PC-9 (cell line): ENCODE measurements at regions not wholly inside any gene's neighbourhood (a gene's known extent, or its start where the extent isn't known, plus 50 kb on each side); places are given as distances from the start of the nearest gene placed in this dataset.

ENCODE experiments used
- BruUV-seq: library from RNA; stranded (reverse); fragments of 400-500 nt; replicated peaks from 2 replicates; lab custom pipeline; 2021; lab: Mats Ljungman, UMichigan
- CTCF ChIA-PET: fragments of 300-600 bp; sonication (Branson Sonifier 250); formaldehyde crosslinking; loops from one replicate; lab custom pipeline; 2022; ENCODE audit warnings: antibody characterized with exemption; lab: Charles Lee
- POLR2A ChIA-PET: fragments of 300-600 bp; sonication (Branson Sonifier 250); formaldehyde crosslinking; loops from one replicate; lab custom pipeline; 2022; ENCODE audit warnings: antibody characterized with exemption; ENCODE audit not compliant: unreplicated experiment; lab: Charles Lee
- DNase-seq, 2 experiments: peaks; one replicate each; pipeline versions ENCODE4 v3.0.0 to v3.0.0-alpha.2; 2015 to 2022; ENCODE audit warnings: mixed read lengths in 1 of 2
- H2AFZ ChIP-seq: fragments of 200-600 bp; sonication (generic); 2 replicates; pipeline ENCODE4 v1.8.1; 2017; ENCODE audit warnings: antibody characterized with exemption
- H3F3A ChIP-seq: fragments of 200-600 bp; sonication (generic); 2 replicates; pipeline ENCODE4 v1.8.1; 2017; ENCODE audit warnings: antibody characterized with exemption, mild to moderate bottlenecking, low read depth; ENCODE audit not compliant: insufficient read depth
- H3K27ac ChIP-seq: fragments of 200-600 bp; sonication (generic); 2 replicates; pipeline ENCODE4 v1.6.1; 2016; ENCODE audit warnings: mixed run types
- H3K27me3 ChIP-seq: fragments of 200-600 bp; sonication (generic); 2 replicates; pipeline ENCODE4 v1.6.1; 2016; ENCODE audit warnings: low read depth, mixed run types; ENCODE audit not compliant: insufficient read depth
- H3K36me3 ChIP-seq: fragments of 200-600 bp; sonication (generic); 2 replicates; pipeline ENCODE4 v1.6.1; 2016; ENCODE audit warnings: low read depth, mixed run types
- H3K4me1 ChIP-seq: fragments of 200-600 bp; sonication (generic); replicated peaks from 2 replicates; pipeline ENCODE4 v1.6.1; 2016; ENCODE audit warnings: mixed run types; ENCODE audit not compliant: insufficient read depth
- H3K4me2 ChIP-seq: fragments of 200-600 bp; sonication (generic); 2 replicates; pipeline ENCODE4 v1.6.1; 2017; ENCODE audit warnings: mixed run types
- H3K4me3 ChIP-seq: fragments of 200-600 bp; sonication (generic); 2 replicates; pipeline ENCODE4 v1.6.1; 2016; ENCODE audit warnings: mixed run types
- H3K79me2 ChIP-seq: fragments of 200-600 bp; sonication (generic); 2 replicates; pipeline ENCODE4 v1.6.1; 2017; ENCODE audit warnings: low read depth, mixed run types
- H3K9me2 ChIP-seq: fragments of 200-600 bp; sonication (generic); 2 replicates; pipeline ENCODE4 v1.8.1; 2017; ENCODE audit warnings: mild to moderate bottlenecking; ENCODE audit not compliant: insufficient read depth
- H3K9me3 ChIP-seq: fragments of 200-600 bp; sonication (generic); 2 replicates; pipeline ENCODE4 v1.8.1; 2016; ENCODE audit warnings: low read depth; ENCODE audit not compliant: insufficient read depth
- H4K20me1 ChIP-seq: fragments of 200-600 bp; sonication (generic); 2 replicates; pipeline ENCODE4 v1.8.1; 2017; ENCODE audit not compliant: insufficient read depth
- EZH2 ChIP-seq: fragments of 200-600 bp; sonication (generic); IDR thresholded peaks from 2 replicates; pipeline ENCODE4 v1.8.0; 2017; ENCODE audit warnings: antibody characterized with exemption, low read depth
- intact Hi-C: fragments of 100-400 bp; cut with micrococcal nuclease; formaldehyde crosslinking; loops from one replicate; pipeline ENCODE4 v1.10.0; 2022; ENCODE audit not compliant: unreplicated experiment
- TF ChIP-seq, protein P1 (sequence below): fragments of 200-600 bp; sonication (generic); conservative IDR thresholded peaks from 2 replicates; pipeline ENCODE4 v1.6.1; 2017; ENCODE audit warnings: mixed run types, antibody characterized with exemption, mild to moderate bottlenecking, moderate library complexity

DNA sequence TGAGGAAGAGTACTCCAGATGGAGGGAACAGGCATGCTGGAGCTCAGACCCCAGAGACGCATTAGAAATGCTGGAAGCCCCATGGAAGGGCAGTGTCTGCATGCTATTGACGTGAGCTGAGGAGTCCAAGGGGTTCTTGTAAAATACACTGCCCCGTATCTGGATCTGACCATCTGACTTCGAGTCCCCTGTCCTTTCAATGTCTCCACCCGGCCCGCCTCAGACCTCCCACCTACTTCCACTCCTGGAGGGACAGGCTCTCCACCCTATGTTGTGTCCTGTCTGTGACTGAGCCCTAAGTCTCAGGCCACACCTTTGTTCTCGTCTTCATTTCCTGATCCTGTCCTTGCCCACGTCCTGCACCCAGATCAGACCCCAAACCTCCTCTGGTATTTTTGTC lies 496.3 kb downstream of the CDH26 start:
- intact Hi-C loops: no loop called here
- no peaks in the 10 kb centered on the region for H3F3A ChIP-seq
- BruUV-seq: no TSS peak
- POLR2A ChIA-PET: no interaction called here
- H2AFZ ChIP-seq: no peak overlapping the region
- H3K4me1 ChIP-seq: no peaks in the 10 kb centered on the region
- H3K27me3 ChIP-seq: peaks cover 74% of the 10 kb centered on the region
- H4K20me1 ChIP-seq: no peaks in the 10 kb centered on the region
- no peak overlapping the region for H3K4me3 ChIP-seq
- H3K27ac ChIP-seq: no peak overlapping the region
- no peaks in the 10 kb centered on the region for H3K9me2 ChIP-seq
- DNase-seq: no peak
- H3K79me2 ChIP-seq: no peaks in the 10 kb centered on the region
- no peaks in the 10 kb centered on the region for H3K9me3 ChIP-seq
- TF ChIP-seq, protein P1, sequence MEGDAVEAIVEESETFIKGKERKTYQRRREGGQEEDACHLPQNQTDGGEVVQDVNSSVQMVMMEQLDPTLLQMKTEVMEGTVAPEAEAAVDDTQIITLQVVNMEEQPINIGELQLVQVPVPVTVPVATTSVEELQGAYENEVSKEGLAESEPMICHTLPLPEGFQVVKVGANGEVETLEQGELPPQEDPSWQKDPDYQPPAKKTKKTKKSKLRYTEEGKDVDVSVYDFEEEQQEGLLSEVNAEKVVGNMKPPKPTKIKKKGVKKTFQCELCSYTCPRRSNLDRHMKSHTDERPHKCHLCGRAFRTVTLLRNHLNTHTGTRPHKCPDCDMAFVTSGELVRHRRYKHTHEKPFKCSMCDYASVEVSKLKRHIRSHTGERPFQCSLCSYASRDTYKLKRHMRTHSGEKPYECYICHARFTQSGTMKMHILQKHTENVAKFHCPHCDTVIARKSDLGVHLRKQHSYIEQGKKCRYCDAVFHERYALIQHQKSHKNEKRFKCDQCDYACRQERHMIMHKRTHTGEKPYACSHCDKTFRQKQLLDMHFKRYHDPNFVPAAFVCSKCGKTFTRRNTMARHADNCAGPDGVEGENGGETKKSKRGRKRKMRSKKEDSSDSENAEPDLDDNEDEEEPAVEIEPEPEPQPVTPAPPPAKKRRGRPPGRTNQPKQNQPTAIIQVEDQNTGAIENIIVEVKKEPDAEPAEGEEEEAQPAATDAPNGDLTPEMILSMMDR: no peak
- no peak for TF ChIP-seq EZH2
- no peak overlapping the region for H3K4me2 ChIP-seq
- CTCF ChIA-PET: no interaction called here
- H3K36me3 ChIP-seq: no peaks in the 10 kb centered on the region

DNA sequence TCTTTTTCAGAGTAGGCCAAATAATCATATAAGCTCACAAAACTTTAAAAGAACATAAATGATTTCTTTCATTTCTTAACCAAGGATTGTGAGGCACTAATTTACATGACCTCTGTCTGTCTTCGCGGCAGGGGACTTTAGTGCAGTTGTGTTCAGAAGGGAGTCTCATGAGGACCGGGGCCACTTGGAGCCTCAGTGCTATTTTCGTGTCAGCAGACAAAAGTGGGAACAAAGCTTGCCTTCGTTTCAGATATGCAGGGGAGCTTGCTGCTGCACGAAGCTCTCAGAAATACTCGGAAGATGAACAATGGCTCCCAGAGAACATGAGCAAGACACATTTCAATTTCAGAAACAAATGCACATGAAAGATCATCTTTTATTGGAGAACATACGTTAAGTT lies 497.0 kb downstream of the CDH26 start:
- Histone ChIP-seq H3K27ac (no peak overlapping the region), H3K79me2 (no peaks in the 10 kb centered on the region), H3K27me3 (peaks cover 67% of the 10 kb centered on the region), H3K9me2 (no peaks in the 10 kb centered on the region), H3K36me3 (no peaks in the 10 kb centered on the region), H3K9me3 (no peaks in the 10 kb centered on the region), H2AFZ (no peak overlapping the region), H3F3A (no peaks in the 10 kb centered on the region), H3K4me3 (no peak overlapping the region), H4K20me1 (no peaks in the 10 kb centered on the region), H3K4me1 (no peaks in the 10 kb centered on the region), H3K4me2 (no peak overlapping the region)
- intact Hi-C loops: no loop called here
- no peak for TF ChIP-seq EZH2
- TF ChIP-seq, protein P1: no peak
- no TSS peak for BruUV-seq
- POLR2A ChIA-PET: no interaction called here
- no peak for DNase-seq
- CTCF ChIA-PET: no interaction called here

DNA sequence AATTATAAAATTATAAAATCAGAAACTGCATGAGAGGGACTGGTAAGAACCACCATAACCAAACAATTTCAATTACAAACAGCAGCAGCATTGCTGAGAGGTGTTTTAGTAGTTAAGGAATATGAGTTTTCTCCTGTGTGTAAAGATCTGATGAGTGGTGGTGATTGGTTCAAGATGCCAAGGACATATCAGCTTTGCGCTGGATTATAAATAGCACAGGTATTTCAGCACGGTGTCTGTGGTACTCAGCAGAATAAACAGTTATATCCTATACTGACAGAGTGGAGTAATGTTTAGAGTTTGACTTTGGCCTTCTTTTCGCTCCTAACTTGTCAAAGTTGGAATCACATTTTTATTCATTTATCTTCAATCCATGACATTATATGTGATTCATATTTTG lies 501.0 kb downstream of the CDH26 start:
- H3K4me1 ChIP-seq: no peaks in the 10 kb centered on the region
- BruUV-seq: no TSS peak
- no peak overlapping the region for H2AFZ ChIP-seq
- no peaks in the 10 kb centered on the region for H3F3A ChIP-seq
- H3K9me2 ChIP-seq: no peaks in the 10 kb centered on the region
- peaks cover 30% of the 10 kb centered on the region for H3K27me3 ChIP-seq
- intact Hi-C loops: no loop called here
- ChIA-PET CTCF (no interaction called here), POLR2A (no interaction called here)
- no peak overlapping the region for H3K4me3 ChIP-seq
- H3K9me3 ChIP-seq: no peaks in the 10 kb centered on the region
- H3K27ac ChIP-seq: no peak overlapping the region
- no peaks in the 10 kb centered on the region for H3K79me2 ChIP-seq
- TF ChIP-seq EZH2: no peak
- TF ChIP-seq, protein P1: no peak
- H3K4me2 ChIP-seq: no peak overlapping the region
- no peak for DNase-seq
- H4K20me1 ChIP-seq: no peaks in the 10 kb centered on the region
- H3K36me3 ChIP-seq: no peaks in the 10 kb centered on the region
